Kidney (tissue), 13 donors: ENCODE measurements at regions not wholly inside any gene's neighbourhood (a gene's known extent, or its start where the extent isn't known, plus 50 kb on each side); places are given as distances from the start of the nearest gene placed in this dataset.

Experiments
- DNase-seq, 5 donors: peaks; one replicate each; pipeline ENCODE4 v3.0.0-alpha.2; 2013 to 2020
- FAIRE-seq: peaks from 2 replicates; lab custom pipeline; 2012; peaks lifted over from hg19 to GRCh38; lab: Jason Lieb, UNC
- H3K27ac ChIP-seq, 2 donors: one replicate each; pipeline ENCODE4 v1.7.0; 2013; ENCODE audit warnings: low read depth in 2 of 2, low read length in 2 of 2, inconsistent platforms in 1 of 2
- H3K27me3 ChIP-seq: one replicate; pipeline ENCODE4 v1.7.1; 2013; ENCODE audit warnings: low read length, inconsistent platforms; ENCODE audit not compliant: control insufficient read depth, insufficient read depth
- H3K36me3 ChIP-seq, 3 donors: one replicate each; pipeline versions ENCODE4 v1.7.0 to v1.7.1; 2013; ENCODE audit warnings: low read length in 3 of 3, control low read depth in 1 of 3, inconsistent platforms in 1 of 3; ENCODE audit not compliant: insufficient read depth in 3 of 3, control insufficient read depth in 2 of 3
- H3K4me1 ChIP-seq, 3 donors: one replicate each; pipeline versions ENCODE4 v1.7.0 to v1.7.1; 2013; ENCODE audit warnings: low read length in 3 of 3, inconsistent platforms in 1 of 3, low read depth in 1 of 3; ENCODE audit not compliant: control insufficient read depth in 2 of 3, insufficient read depth in 2 of 3
- H3K4me3 ChIP-seq, 3 donors: one replicate each; pipeline versions ENCODE4 v1.7.0 to v1.8.1; 2013; ENCODE audit warnings: low read length in 3 of 3, control low read depth in 1 of 3, inconsistent platforms in 1 of 3
- H3K9ac ChIP-seq, 3 donors: one replicate each; pipeline versions ENCODE4 v1.7.0 to v1.7.1; 2013; ENCODE audit warnings: low read length in 3 of 3, control low read depth in 1 of 3, inconsistent platforms in 1 of 3
- H3K9me3 ChIP-seq, 3 donors: one replicate each; pipeline versions ENCODE4 v1.7.0 to v1.7.1; 2013; ENCODE audit warnings: low read length in 3 of 3, control low read depth in 1 of 3, inconsistent platforms in 1 of 3; ENCODE audit not compliant: control insufficient read depth in 2 of 3, insufficient read depth in 1 of 3
- CTCF ChIP-seq: IDR thresholded peaks from 3 replicates; pipeline ENCODE4 v1.5.1; 2012; ENCODE audit warnings: mild to moderate bottlenecking, moderate library complexity, borderline replicate concordance; ENCODE audit not compliant: insufficient read depth; ENCODE audit errors: extremely low read depth
- intact Hi-C: fragments of 100-400 bp; cut with DNase I; formaldehyde crosslinking; loops from one replicate; pipeline ENCODE4 v1.11.1; 2022
- donor health status: control.
- donor health status: control.
- donor health status: control.
- donor health status: control.
- donor health status: control.
- donor health status: DM: yes; HTN: yes; CAD: no.
- donor health status: Normal renal cell carcinoma (clear cell type).

GRCh38 chr15:92565351-92566125 lies 90.0 kb downstream of the FAM174B start:
- intact Hi-C loops: no loop called here
- Histone ChIP-seq H3K9ac (no peak overlapping the region), H3K27ac (no peak overlapping the region), H3K9me3 (no peaks in the 10 kb centered on the region), H3K4me3 (no peak overlapping the region), H3K4me1 (no peaks in the 10 kb centered on the region), H3K27me3 (no peaks in the 10 kb centered on the region), H3K36me3 (no peaks in the 10 kb centered on the region)
- no peak for FAIRE-seq
- no peak for DNase-seq
- no peak for TF ChIP-seq CTCF

GRCh38 chr15:92561754-92562153 lies 93.8 kb downstream of the FAM174B start:
- Histone ChIP-seq H3K4me3 (no peak overlapping the region), H3K9me3 (no peaks in the 10 kb centered on the region), H3K27me3 (no peaks in the 10 kb centered on the region), H3K27ac (no peak overlapping the region), H3K36me3 (no peaks in the 10 kb centered on the region), H3K4me1 (no peaks in the 10 kb centered on the region), H3K9ac (no peak overlapping the region)
- DNase-seq (no peak), FAIRE-seq (no peak)
- intact Hi-C loops: no loop called here
- TF ChIP-seq CTCF: no peak

GRCh38 chr15:92553317-92553716 lies 102.3 kb downstream of the FAM174B start:
- Histone ChIP-seq H3K9me3 (no peaks in the 10 kb centered on the region), H3K27ac (no peak overlapping the region), H3K27me3 (no peaks in the 10 kb centered on the region), H3K9ac (no peak overlapping the region), H3K4me3 (no peak overlapping the region), H3K36me3 (no peaks in the 10 kb centered on the region), H3K4me1 (no peaks in the 10 kb centered on the region)
- no peak for TF ChIP-seq CTCF
- intact Hi-C loops: no loop called here
- FAIRE-seq: no peak
- DNase-seq: no peak
